ENCODE measurements at regions not wholly inside any gene's neighbourhood (a gene's known extent, or its start where the extent isn't known, plus 50 kb on each side); places are given as distances from the start of the nearest gene placed in this dataset.

GRCh38 chr5:8473827-8474568, 605.0 kb downstream of the MTRR start:
- Histone ChIP-seq H3K4me2 (ENCODE audit: low read length) (no peak overlapping the region), H4K20me1 (ENCODE audit: insufficient read depth) (no peaks in the 10 kb centered on the region), H3K27ac (ENCODE audit: low read length) (no peak overlapping the region), H3K9ac (ENCODE audit: low read length) (no peak overlapping the region), H2AFZ (ENCODE audit: low read depth, low read length) (no peak overlapping the region), H3K79me2 (replicated peaks; ENCODE audit: insufficient read depth, low read length) (no peaks in the 10 kb centered on the region), H3K9me2 (ENCODE audit: insufficient read depth, low read length) (no peaks in the 10 kb centered on the region), H3K36me3 (ENCODE audit: insufficient read depth, low read length) (no peaks in the 10 kb centered on the region), H3F3A (ENCODE audit: insufficient read depth, low read length, poor library complexity, severe bottlenecking) (no peaks in the 10 kb centered on the region), H3K9me3 (ENCODE audit: low read length) (peaks cover 9% of the 10 kb centered on the region), H3K27me3 (ENCODE audit: insufficient read depth, low read depth, low read length) (no peaks in the 10 kb centered on the region), H3K4me3 (ENCODE audit: low read length) (no peak overlapping the region)
- TF ChIP-seq POLR2AphosphoS5 (IDR thresholded peaks at IDR 0.05) (no peak), EP300 (conservative IDR thresholded peaks at IDR 0.05; ENCODE audit: poor library complexity, severe bottlenecking) (no peak)

- no peaks in the 10 kb centered on the region for H3K79me2 ChIP-seq (replicated peaks; ENCODE audit: insufficient read depth, low read length)
- TF ChIP-seq EZH2 (IDR thresholded peaks at IDR 0.05; ENCODE audit: borderline replicate concordance, insufficient read depth, low read length, poor library complexity, severe bottlenecking) = no peak
- TF ChIP-seq SMC3 (conservative IDR thresholded peaks at IDR 0.05; ENCODE audit: poor library complexity) = no peak
- no peak for TF ChIP-seq CTCF (IDR thresholded peaks at IDR 0.05; ENCODE audit: poor library complexity, severe bottlenecking)
- no peak for TF ChIP-seq RAD21 (conservative IDR thresholded peaks at IDR 0.05)
- no peak for TF ChIP-seq POLR2AphosphoS5 (IDR thresholded peaks at IDR 0.05)
- TF ChIP-seq MXI1 (conservative IDR thresholded peaks at IDR 0.05; ENCODE audit: poor library complexity, severe bottlenecking) = no peak
- no peak for TF ChIP-seq EP300 (conservative IDR thresholded peaks at IDR 0.05; ENCODE audit: poor library complexity, severe bottlenecking)
- no peak for TF ChIP-seq REST (IDR thresholded peaks at IDR 0.05; ENCODE audit: borderline replicate concordance)
- TF ChIP-seq TAF1 (IDR thresholded peaks at IDR 0.05; ENCODE audit: low read depth) = no peak
- no peak overlapping the region for H2AFZ ChIP-seq (ENCODE audit: low read depth, low read length)
- H3K4me2 ChIP-seq (ENCODE audit: low read length) = no peak overlapping the region
- no peaks in the 10 kb centered on the region for H3K9me2 ChIP-seq (ENCODE audit: insufficient read depth, low read length)
- H3F3A ChIP-seq (ENCODE audit: insufficient read depth, low read length, poor library complexity, severe bottlenecking) = no peaks in the 10 kb centered on the region
- H3K9ac ChIP-seq (ENCODE audit: low read length) = no peak overlapping the region
- H3K4me3 ChIP-seq (ENCODE audit: low read length) = no peak overlapping the region
- no peaks in the 10 kb centered on the region for H4K20me1 ChIP-seq (ENCODE audit: insufficient read depth)
- H3K36me3 ChIP-seq (ENCODE audit: insufficient read depth, low read length) = no peaks in the 10 kb centered on the region
- peaks cover 9% of the 10 kb centered on the region for H3K9me3 ChIP-seq (ENCODE audit: low read length)
- H3K27me3 ChIP-seq (ENCODE audit: insufficient read depth, low read depth, low read length) = no peaks in the 10 kb centered on the region
- H3K27ac ChIP-seq (ENCODE audit: low read length) = no peak overlapping the region
Observed at GRCh38 chr5:8474569-8474930, 605.6 kb downstream of the MTRR start.

All from neural cell (in vitro differentiated cells).